ENCODE measurements at regions not wholly inside any gene's neighbourhood (a gene's known extent, or its start where the extent isn't known, plus 50 kb on each side); places are given as distances from the start of the nearest gene placed in this dataset.

GRCh38 chr4:184893801-184894571 lies 68.2 kb upstream of the ACSL1 start:
- TF ChIP-seq FOXP2 (optimal IDR thresholded peaks at IDR 0.05; ENCODE audit: borderline replicate concordance, extremely low read depth, extremely low read length, insufficient read depth), result no peak
- TF ChIP-seq TAF1 (IDR thresholded peaks at IDR 0.05; ENCODE audit: borderline replicate concordance, insufficient read depth, low read length), result no peak
- no peak for TF ChIP-seq SIN3A (IDR thresholded peaks at IDR 0.05; ENCODE audit: borderline replicate concordance, insufficient read depth, low read length)
- no peak for TF ChIP-seq POLR2AphosphoS5 (IDR thresholded peaks at IDR 0.05; ENCODE audit: low read depth, low read length)
- TF ChIP-seq, protein P1, sequence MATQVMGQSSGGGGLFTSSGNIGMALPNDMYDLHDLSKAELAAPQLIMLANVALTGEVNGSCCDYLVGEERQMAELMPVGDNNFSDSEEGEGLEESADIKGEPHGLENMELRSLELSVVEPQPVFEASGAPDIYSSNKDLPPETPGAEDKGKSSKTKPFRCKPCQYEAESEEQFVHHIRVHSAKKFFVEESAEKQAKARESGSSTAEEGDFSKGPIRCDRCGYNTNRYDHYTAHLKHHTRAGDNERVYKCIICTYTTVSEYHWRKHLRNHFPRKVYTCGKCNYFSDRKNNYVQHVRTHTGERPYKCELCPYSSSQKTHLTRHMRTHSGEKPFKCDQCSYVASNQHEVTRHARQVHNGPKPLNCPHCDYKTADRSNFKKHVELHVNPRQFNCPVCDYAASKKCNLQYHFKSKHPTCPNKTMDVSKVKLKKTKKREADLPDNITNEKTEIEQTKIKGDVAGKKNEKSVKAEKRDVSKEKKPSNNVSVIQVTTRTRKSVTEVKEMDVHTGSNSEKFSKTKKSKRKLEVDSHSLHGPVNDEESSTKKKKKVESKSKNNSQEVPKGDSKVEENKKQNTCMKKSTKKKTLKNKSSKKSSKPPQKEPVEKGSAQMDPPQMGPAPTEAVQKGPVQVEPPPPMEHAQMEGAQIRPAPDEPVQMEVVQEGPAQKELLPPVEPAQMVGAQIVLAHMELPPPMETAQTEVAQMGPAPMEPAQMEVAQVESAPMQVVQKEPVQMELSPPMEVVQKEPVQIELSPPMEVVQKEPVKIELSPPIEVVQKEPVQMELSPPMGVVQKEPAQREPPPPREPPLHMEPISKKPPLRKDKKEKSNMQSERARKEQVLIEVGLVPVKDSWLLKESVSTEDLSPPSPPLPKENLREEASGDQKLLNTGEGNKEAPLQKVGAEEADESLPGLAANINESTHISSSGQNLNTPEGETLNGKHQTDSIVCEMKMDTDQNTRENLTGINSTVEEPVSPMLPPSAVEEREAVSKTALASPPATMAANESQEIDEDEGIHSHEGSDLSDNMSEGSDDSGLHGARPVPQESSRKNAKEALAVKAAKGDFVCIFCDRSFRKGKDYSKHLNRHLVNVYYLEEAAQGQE (IDR thresholded peaks at IDR 0.05; ENCODE audit: insufficient read depth in 1 of 2, low read depth in 2 of 2, low read length in 2 of 2), result no peak

DNA sequence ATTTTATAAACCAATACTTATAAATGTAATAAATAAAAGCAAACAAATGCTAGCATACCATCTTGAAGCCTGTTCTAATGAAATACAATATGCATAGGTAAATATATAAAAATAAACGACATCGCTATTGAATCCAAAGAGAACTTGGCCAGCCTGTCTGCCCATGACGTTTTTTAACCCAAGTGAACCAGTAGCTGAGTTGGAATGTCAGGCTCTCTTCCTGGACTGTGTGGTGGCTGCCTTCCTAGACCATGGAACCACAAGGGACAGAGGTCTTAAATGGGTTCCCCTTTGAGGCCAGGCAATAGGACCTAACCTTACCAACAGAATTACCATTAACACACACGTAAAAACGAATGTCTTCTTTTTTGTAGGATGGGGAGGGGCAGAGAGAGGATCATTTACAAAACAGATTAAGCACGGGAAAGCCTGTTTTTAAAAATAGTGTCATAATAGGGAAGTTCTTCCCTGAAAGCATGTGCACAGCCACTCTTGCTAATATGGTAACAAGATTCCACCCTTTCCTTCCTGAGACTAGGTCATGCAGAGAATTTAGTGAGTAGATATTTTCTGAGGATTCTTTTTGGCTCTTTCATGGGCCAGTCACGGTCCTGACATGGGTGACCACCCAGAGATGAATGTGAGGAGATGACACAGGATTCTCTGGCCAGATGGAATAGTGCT lies 69.4 kb upstream of the ACSL1 start:
- TF ChIP-seq, protein P1 (IDR thresholded peaks at IDR 0.05; ENCODE audit: insufficient read depth in 1 of 2, low read depth in 2 of 2, low read length in 2 of 2), result no peak
- TF ChIP-seq POLR2AphosphoS5 (IDR thresholded peaks at IDR 0.05; ENCODE audit: low read depth, low read length) (no peak), FOXP2 (optimal IDR thresholded peaks at IDR 0.05; ENCODE audit: borderline replicate concordance, extremely low read depth, extremely low read length, insufficient read depth) (no peak), SIN3A (IDR thresholded peaks at IDR 0.05; ENCODE audit: borderline replicate concordance, insufficient read depth, low read length) (no peak), TAF1 (IDR thresholded peaks at IDR 0.05; ENCODE audit: borderline replicate concordance, insufficient read depth, low read length) (no peak)

GRCh38 chr4:184896868-184897715 lies 71.3 kb upstream of the ACSL1 start:
- TF ChIP-seq POLR2AphosphoS5 (IDR thresholded peaks at IDR 0.05; ENCODE audit: low read depth, low read length), result no peak
- TF ChIP-seq FOXP2 (optimal IDR thresholded peaks at IDR 0.05; ENCODE audit: borderline replicate concordance, extremely low read depth, extremely low read length, insufficient read depth), result no peak
- TF ChIP-seq TAF1 (IDR thresholded peaks at IDR 0.05; ENCODE audit: borderline replicate concordance, insufficient read depth, low read length), result no peak
- TF ChIP-seq, protein P1 (IDR thresholded peaks at IDR 0.05; ENCODE audit: insufficient read depth in 1 of 2, low read depth in 2 of 2, low read length in 2 of 2), result no peak
- no peak for TF ChIP-seq SIN3A (IDR thresholded peaks at IDR 0.05; ENCODE audit: borderline replicate concordance, insufficient read depth, low read length)

GRCh38 chr4:184897895-184898294 lies 72.1 kb upstream of the ACSL1 start:
- TF ChIP-seq SIN3A (IDR thresholded peaks at IDR 0.05; ENCODE audit: borderline replicate concordance, insufficient read depth, low read length) (no peak), POLR2AphosphoS5 (IDR thresholded peaks at IDR 0.05; ENCODE audit: low read depth, low read length) (no peak), TAF1 (IDR thresholded peaks at IDR 0.05; ENCODE audit: borderline replicate concordance, insufficient read depth, low read length) (no peak), FOXP2 (optimal IDR thresholded peaks at IDR 0.05; ENCODE audit: borderline replicate concordance, extremely low read depth, extremely low read length, insufficient read depth) (no peak)
- TF ChIP-seq, protein P1 (IDR thresholded peaks at IDR 0.05; ENCODE audit: insufficient read depth in 1 of 2, low read depth in 2 of 2, low read length in 2 of 2), result no peak
